Smooth muscle cell (in vitro differentiated cells): ENCODE measurements at regions not wholly inside any gene's neighbourhood (a gene's known extent, or its start where the extent isn't known, plus 50 kb on each side); places are given as distances from the start of the nearest gene placed in this dataset.

Source experiments
- DNase-seq: peaks from one replicate; lab custom pipeline; 2025; ENCODE audit not compliant: unreplicated experiment; lab: John Stamatoyannopoulos, UW
- H2AFZ ChIP-seq: fragments of 200-600 bp; sonication (generic); 2 replicates; pipeline ENCODE4 v1.6.0; 2016; ENCODE audit warnings: antibody characterized with exemption, low read depth, mild to moderate bottlenecking
- H3F3A ChIP-seq: fragments of 200-600 bp; sonication (generic); 2 replicates; pipeline ENCODE4 v1.6.0; 2017; ENCODE audit warnings: antibody characterized with exemption, low read depth
- H3K27ac ChIP-seq: fragments of 200-600 bp; sonication (generic); 2 replicates; pipeline ENCODE4 v1.5.1; 2016; ENCODE audit warnings: low read depth, mild to moderate bottlenecking
- H3K27me3 ChIP-seq: fragments of 200-600 bp; sonication (generic); 2 replicates; pipeline ENCODE4 v1.6.1; 2016; ENCODE audit warnings: low read depth, mild to moderate bottlenecking
- H3K36me3 ChIP-seq: fragments of 200-600 bp; sonication (generic); 2 replicates; pipeline ENCODE4 v1.5.1; 2016; ENCODE audit warnings: low read depth
- H3K4me1 ChIP-seq: fragments of 200-600 bp; sonication (generic); 2 replicates; pipeline ENCODE4 v1.5.1; 2016; ENCODE audit warnings: low read depth
- H3K4me2 ChIP-seq: fragments of 200-600 bp; sonication (generic); 2 replicates; pipeline ENCODE4 v1.6.0; 2016; ENCODE audit warnings: mild to moderate bottlenecking
- H3K4me3 ChIP-seq: fragments of 200-600 bp; sonication (generic); 2 replicates; pipeline ENCODE4 v1.5.1; 2016; ENCODE audit warnings: mild to moderate bottlenecking
- H3K79me2 ChIP-seq: fragments of 200-600 bp; sonication (generic); 2 replicates; pipeline ENCODE4 v1.6.0; 2016; ENCODE audit warnings: low read depth, mild to moderate bottlenecking
- H3K9ac ChIP-seq: fragments of 200-600 bp; sonication (generic); 2 replicates; pipeline ENCODE4 v1.6.0; 2016; ENCODE audit warnings: low read depth
- H3K9me3 ChIP-seq: fragments of 200-600 bp; sonication (generic); replicated peaks from 2 replicates; pipeline ENCODE4 v1.5.1; 2016; ENCODE audit warnings: low read depth
- H4K20me1 ChIP-seq: fragments of 200-600 bp; sonication (generic); 2 replicates; pipeline ENCODE4 v1.6.0; 2016; ENCODE audit warnings: low read depth
- WGBS: methylation state at CpG from one replicate; pipeline ENCODE4 v1.1.7; 2016; ENCODE audit warnings: low lambda C conversion rate; 5-methylcytosine and 5-hydroxymethylcytosine counted together
- TF ChIP-seq, protein P1 (sequence below): fragments of 200-600 bp; sonication (generic); IDR thresholded peaks from 2 replicates; pipeline ENCODE4 v1.5.1; 2017; ENCODE audit warnings: borderline replicate concordance, mild to moderate bottlenecking, antibody characterized with exemption; ENCODE audit not compliant: insufficient read depth, poor library complexity, severe bottlenecking

DNA sequence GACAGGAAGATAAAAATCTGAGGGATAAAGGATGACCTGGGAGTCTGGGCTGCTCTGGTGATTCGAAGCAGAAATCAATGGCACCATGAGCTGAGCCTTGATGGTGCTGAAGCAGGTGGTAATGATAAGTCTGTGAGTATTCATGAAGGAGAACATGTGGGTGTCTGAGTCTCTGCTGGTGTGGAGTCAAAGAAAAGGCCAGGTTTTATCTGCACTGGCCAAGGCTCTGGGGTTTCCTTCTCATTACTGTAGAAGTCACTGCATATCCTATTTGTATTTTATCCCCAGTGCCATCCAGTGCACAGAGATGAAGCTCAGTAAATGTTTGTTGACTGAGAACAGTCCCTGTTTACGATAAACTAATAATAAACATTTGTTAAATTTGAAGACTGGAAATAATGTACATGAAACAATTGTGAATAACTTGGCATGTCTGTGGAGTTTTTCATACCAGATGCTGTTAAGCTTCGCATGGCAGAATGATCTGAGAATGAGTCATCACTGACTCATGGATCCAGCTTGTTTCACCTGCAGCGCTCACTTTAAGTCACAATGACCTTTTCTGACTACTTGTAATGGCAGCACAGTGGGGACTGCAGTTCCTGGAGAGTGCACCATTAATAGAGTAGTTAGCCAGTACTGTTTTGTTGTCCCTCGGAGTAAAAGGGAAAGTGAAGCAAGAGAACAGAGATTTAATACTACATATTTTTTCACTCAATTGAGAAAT is 538.5 kb downstream of the HTR7 start:
- H2AFZ ChIP-seq, result no peak overlapping the region
- H3K4me1 ChIP-seq, result peaks cover 15% of the 10 kb centered on the region
- H3K9ac ChIP-seq, result no peak overlapping the region
- no peak for DNase-seq
- peak overlapping the region; percentile 79 for H3K27ac ChIP-seq
- H3K79me2 ChIP-seq, result no peaks in the 10 kb centered on the region
- H3K4me3 ChIP-seq, result no peak overlapping the region
- H4K20me1 ChIP-seq, result no peaks in the 10 kb centered on the region
- H3F3A ChIP-seq, result peaks cover 16% of the 10 kb centered on the region
- no peaks in the 10 kb centered on the region for H3K36me3 ChIP-seq
- 30% methylated on average over 5 of the region's 5 CpGs for WGBS
- TF ChIP-seq, protein P1, sequence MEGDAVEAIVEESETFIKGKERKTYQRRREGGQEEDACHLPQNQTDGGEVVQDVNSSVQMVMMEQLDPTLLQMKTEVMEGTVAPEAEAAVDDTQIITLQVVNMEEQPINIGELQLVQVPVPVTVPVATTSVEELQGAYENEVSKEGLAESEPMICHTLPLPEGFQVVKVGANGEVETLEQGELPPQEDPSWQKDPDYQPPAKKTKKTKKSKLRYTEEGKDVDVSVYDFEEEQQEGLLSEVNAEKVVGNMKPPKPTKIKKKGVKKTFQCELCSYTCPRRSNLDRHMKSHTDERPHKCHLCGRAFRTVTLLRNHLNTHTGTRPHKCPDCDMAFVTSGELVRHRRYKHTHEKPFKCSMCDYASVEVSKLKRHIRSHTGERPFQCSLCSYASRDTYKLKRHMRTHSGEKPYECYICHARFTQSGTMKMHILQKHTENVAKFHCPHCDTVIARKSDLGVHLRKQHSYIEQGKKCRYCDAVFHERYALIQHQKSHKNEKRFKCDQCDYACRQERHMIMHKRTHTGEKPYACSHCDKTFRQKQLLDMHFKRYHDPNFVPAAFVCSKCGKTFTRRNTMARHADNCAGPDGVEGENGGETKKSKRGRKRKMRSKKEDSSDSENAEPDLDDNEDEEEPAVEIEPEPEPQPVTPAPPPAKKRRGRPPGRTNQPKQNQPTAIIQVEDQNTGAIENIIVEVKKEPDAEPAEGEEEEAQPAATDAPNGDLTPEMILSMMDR, result no peak
- H3K27me3 ChIP-seq, result no peaks in the 10 kb centered on the region
- H3K4me2 ChIP-seq, result peak overlapping the region; percentile 53
- H3K9me3 ChIP-seq, result no peaks in the 10 kb centered on the region

DNA sequence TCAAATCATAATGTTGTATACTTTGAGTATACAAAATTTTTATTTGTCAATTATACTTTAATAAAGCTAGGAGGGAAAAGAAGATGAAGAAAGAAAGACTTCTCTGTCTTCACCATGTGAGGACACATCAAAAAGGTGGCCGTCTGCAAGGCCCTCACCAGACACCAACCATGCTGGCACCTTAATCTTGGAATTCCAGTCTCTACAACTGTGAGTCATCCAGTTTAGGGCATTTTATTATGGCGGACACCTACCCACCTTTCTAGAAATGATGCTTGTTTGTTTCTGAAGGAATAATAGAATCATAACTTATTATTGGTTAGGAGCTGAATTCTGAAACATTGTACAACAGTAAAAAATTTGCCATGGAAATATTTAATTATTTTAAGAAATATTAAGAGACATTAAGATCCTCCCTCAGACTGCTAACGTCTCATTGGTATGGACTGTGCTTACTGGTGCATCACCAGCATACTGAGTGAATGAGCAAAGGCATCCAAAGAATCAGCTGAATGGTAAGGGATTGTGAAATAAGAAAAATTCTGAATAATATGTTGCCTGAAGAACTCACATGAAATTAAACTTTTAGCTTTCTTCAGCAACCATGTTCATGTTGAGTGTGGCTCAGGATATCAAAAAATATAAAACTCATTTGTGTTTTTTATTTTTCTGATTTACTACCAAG is 536.6 kb downstream of the HTR7 start:
- H3F3A ChIP-seq, result peaks cover 16% of the 10 kb centered on the region
- H3K9ac ChIP-seq, result no peak overlapping the region
- H3K27me3 ChIP-seq, result no peaks in the 10 kb centered on the region
- DNase-seq, result no peak
- WGBS, result 71% methylated on average over 3 of the region's 3 CpGs
- no peak overlapping the region for H2AFZ ChIP-seq
- no peaks in the 10 kb centered on the region for H3K9me3 ChIP-seq
- TF ChIP-seq, protein P1, result no peak
- no peak overlapping the region for H3K27ac ChIP-seq
- H4K20me1 ChIP-seq, result no peaks in the 10 kb centered on the region
- no peaks in the 10 kb centered on the region for H3K79me2 ChIP-seq
- H3K4me2 ChIP-seq, result no peak overlapping the region
- H3K36me3 ChIP-seq, result no peaks in the 10 kb centered on the region
- no peak overlapping the region for H3K4me3 ChIP-seq
- peaks cover 15% of the 10 kb centered on the region for H3K4me1 ChIP-seq

DNA sequence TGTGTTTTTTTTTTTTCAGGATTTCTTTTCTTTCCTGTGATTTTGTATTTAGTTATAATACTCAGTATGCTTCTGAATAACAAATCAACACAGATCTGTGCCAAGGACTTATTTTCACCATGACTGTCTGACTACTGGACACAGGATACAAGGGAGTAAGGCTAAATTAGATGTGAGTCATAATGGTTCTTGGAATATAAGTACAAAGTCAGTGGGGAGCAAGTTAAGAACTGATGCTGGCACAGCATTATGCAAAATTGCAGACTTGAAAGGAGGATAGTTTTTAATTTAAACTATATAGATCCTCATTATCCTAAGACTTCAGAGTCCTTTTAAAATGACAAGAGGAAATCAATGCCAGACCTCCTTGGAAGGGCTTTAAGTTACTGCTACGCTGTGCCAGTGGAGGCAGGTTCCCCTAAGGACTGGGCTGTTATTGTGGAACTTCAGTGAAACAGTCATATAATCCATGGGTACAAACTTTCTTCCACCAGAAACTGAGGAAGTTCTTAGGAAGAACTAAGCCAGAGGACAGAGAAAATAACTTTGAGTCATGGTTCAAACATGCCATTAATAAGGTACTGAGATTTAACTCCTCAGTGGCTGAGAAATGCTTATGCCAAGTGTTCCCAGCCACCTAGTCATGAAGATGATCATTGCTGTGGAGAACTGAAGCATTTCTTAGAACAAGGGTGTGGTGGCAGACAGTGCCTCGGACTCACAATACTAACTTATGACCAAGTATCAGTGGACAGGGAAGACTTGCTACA is 531.2 kb downstream of the HTR7 start:
- no peaks in the 10 kb centered on the region for H3K4me1 ChIP-seq
- peak overlapping the region; percentile 48 for H3K27ac ChIP-seq
- H3K9me3 ChIP-seq, result no peaks in the 10 kb centered on the region
- TF ChIP-seq, protein P1, result no peak
- no peaks in the 10 kb centered on the region for H3K36me3 ChIP-seq
- 59% methylated on average over 2 of the region's 2 CpGs for WGBS
- no peak overlapping the region for H3K9ac ChIP-seq
- H3K79me2 ChIP-seq, result no peaks in the 10 kb centered on the region
- H2AFZ ChIP-seq, result no peak overlapping the region
- H3F3A ChIP-seq, result no peaks in the 10 kb centered on the region
- H3K4me3 ChIP-seq, result no peak overlapping the region
- H3K4me2 ChIP-seq, result peak overlapping the region; percentile 30
- H4K20me1 ChIP-seq, result no peaks in the 10 kb centered on the region
- H3K27me3 ChIP-seq, result no peaks in the 10 kb centered on the region
- DNase-seq, result no peak
